ENCODE measurements at regions not wholly inside any gene's neighbourhood (a gene's known extent, or its start where the extent isn't known, plus 50 kb on each side); places are given as distances from the start of the nearest gene placed in this dataset.

DNA sequence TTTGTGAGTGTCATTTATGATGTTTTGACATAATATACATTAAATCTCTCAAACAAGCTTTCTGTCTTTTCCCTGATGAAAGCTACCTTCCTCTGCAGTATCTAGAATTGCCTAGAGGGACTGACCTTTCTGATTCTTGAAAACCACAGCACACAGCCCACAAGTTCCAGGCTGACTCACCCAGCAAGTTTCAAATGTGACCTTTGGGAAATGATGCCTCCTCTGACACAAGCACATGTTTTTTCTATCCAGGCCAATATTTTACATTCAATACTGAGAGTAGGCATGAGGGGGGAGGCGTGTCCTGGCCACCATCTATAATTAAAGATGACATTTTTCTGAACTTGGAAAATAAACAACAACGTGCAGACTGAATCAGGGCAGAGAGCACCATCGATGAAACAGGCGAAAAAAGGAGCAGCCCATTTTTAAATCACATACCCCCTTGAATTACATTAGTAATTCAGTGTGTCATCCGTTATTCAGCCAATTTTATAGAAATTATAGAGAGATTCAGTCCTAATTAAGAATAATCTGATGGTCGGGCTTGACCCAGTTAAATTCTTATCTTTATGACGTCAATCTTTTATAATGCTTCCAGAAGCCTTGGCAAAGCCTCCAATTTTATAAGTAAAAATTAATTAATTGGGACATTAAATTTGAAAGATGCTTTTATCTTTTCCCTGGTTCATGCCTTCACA is 292.6 kb upstream of the CDH11 start:
- H3K27me3 Mint-ChIP-seq (ENCODE audit: low read depth) = no peaks in the 10 kb centered on the region
- no peaks in the 10 kb centered on the region for H3K4me1 Mint-ChIP-seq (ENCODE audit: low read depth)
- POLR2A ChIA-PET = no interaction called here
- no peak overlapping the region for H3K4me3 Mint-ChIP-seq
- H3K9me3 Mint-ChIP-seq (ENCODE audit: insufficient read depth) = peaks cover 6% of the 10 kb centered on the region
- ATAC-seq (no peak), DNase-seq (no peak)
- CTCF ChIA-PET = no interaction called here
- no peaks in the 10 kb centered on the region for H3K36me3 Mint-ChIP-seq (ENCODE audit: low read depth)
- no peak overlapping the region for H3K27ac Mint-ChIP-seq

DNA sequence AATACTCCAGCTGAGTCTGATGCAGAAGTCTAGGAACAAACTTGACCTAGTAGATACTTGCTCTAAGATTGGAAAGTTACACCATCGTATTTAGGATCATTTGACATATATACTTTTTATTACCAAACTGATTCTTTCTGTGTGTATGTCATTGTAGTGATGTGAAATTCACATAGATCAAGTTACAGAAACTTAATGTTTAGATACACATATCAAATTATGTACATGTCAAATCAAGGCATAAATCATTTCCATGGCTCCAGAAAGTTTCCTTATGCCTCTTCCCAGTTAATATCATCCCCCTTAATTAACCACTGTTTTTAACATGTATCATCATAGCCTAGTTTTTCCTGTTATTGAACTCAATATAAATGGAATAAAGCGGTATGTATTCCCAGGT is 292.0 kb upstream of the CDH11 start:
- Mint-ChIP-seq H3K36me3 (ENCODE audit: low read depth) (no peaks in the 10 kb centered on the region), H3K27me3 (ENCODE audit: low read depth) (no peaks in the 10 kb centered on the region), H3K27ac (no peak overlapping the region), H3K4me1 (ENCODE audit: low read depth) (no peaks in the 10 kb centered on the region), H3K9me3 (ENCODE audit: insufficient read depth) (peaks cover 6% of the 10 kb centered on the region), H3K4me3 (no peak overlapping the region)
- DNase-seq (no peak), ATAC-seq (no peak)
- POLR2A ChIA-PET = no interaction called here
- CTCF ChIA-PET = no interaction called here

DNA sequence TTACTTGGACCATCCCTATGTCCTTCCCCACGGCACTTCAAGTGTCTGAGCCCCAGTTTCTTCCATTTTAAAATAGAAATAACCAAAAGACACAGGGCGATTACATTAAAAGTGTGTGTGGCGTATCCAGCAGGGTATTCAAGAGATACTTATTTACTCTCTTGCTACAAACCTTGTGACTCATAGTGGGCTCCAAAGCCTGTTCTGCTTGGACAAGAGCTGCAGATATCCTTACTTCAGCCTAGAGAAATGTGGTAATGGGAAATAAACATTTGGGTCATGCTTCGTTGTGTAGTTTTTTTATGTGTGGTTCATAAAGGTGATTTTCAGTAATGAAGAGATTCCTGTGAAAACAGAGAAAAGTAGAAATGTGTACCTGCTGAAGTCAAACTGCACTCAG is 288.9 kb upstream of the CDH11 start:
- Mint-ChIP-seq H3K27ac (no peak overlapping the region), H3K36me3 (ENCODE audit: low read depth) (no peaks in the 10 kb centered on the region), H3K27me3 (ENCODE audit: low read depth) (no peaks in the 10 kb centered on the region), H3K4me3 (no peak overlapping the region), H3K9me3 (ENCODE audit: insufficient read depth) (peaks cover 6% of the 10 kb centered on the region), H3K4me1 (ENCODE audit: low read depth) (no peaks in the 10 kb centered on the region)
- DNase-seq (no peak), ATAC-seq (no peak)
- ChIA-PET POLR2A (no interaction called here), CTCF (no interaction called here)

DNA sequence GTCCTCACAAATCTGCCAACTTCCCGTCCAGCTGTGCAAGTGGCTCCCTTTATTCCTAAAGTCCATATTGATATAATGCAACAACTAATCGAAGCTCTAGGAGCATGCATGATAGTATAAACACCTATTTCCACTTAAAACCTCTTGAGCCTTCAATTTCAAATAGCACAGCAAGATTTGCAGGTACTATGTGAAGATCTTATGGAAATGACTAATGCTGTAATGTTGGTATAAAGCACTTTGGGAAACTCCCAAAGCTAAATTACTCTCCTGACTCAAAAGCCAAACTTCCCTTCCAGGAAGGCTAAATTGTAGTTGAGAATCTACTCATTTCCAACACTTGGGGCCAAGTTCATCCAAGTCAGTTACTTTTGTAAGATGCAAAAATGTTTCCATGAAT is 287.6 kb upstream of the CDH11 start:
- ChIA-PET POLR2A (no interaction called here), CTCF (no interaction called here)
- H3K27ac Mint-ChIP-seq = no peak overlapping the region
- no peaks in the 10 kb centered on the region for H3K36me3 Mint-ChIP-seq (ENCODE audit: low read depth)
- DNase-seq (no peak), ATAC-seq (no peak)
- no peak overlapping the region for H3K4me3 Mint-ChIP-seq
- H3K4me1 Mint-ChIP-seq (ENCODE audit: low read depth) = no peaks in the 10 kb centered on the region
- no peaks in the 10 kb centered on the region for H3K27me3 Mint-ChIP-seq (ENCODE audit: low read depth)
- H3K9me3 Mint-ChIP-seq (ENCODE audit: insufficient read depth) = peaks cover 6% of the 10 kb centered on the region

DNA sequence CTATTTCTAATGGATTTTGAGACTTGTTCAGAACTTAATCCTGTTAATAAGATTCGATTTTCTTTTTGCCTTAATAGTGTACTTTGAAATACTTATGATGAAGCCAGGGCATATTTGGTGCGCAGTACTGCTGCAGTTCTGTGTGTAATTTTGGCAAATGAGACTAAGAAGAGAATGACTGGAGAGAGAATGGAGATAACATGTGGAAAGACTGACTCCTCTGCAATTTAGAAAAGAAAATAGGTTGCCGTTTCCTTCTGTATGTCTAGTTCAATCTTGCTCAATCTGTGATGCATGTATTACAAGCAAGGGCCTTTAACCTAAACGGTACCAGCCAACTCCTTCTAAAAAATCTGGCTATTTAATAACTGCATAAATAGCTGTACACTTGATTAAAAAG is 285.1 kb upstream of the CDH11 start:
- no peaks in the 10 kb centered on the region for H3K36me3 Mint-ChIP-seq (ENCODE audit: low read depth)
- H3K4me1 Mint-ChIP-seq (ENCODE audit: low read depth) = no peaks in the 10 kb centered on the region
- ChIA-PET CTCF (no interaction called here), POLR2A (no interaction called here)
- H3K27ac Mint-ChIP-seq = no peak overlapping the region
- no peaks in the 10 kb centered on the region for H3K27me3 Mint-ChIP-seq (ENCODE audit: low read depth)
- DNase-seq = no peak
- no peak for ATAC-seq
- no peak overlapping the region for H3K4me3 Mint-ChIP-seq
- H3K9me3 Mint-ChIP-seq (ENCODE audit: insufficient read depth) = no peaks in the 10 kb centered on the region

DNA sequence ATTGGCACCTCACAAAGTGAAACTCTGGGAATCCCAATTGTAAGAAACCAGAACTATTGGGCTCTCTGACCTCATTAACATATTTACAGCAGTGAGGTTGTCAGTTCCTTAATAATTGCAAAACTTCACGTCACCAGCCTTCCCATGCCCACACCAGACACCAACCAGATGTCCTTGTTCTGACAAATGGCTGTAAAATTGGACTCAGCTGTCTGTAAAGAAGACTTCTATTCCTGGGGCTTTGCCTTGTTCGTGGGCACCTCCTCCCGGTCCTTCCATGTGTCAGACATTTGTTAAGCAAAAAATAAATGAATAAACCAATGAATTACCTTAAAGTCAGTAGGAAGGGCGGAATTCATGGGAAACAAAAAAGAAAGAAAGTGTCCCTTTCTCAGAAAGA is 284.3 kb upstream of the CDH11 start:
- DNase-seq (no peak), ATAC-seq (no peak)
- H3K9me3 Mint-ChIP-seq (ENCODE audit: insufficient read depth) = no peaks in the 10 kb centered on the region
- no peaks in the 10 kb centered on the region for H3K36me3 Mint-ChIP-seq (ENCODE audit: low read depth)
- no peaks in the 10 kb centered on the region for H3K4me1 Mint-ChIP-seq (ENCODE audit: low read depth)
- H3K27me3 Mint-ChIP-seq (ENCODE audit: low read depth) = no peaks in the 10 kb centered on the region
- CTCF ChIA-PET = no interaction called here
- no peak overlapping the region for H3K27ac Mint-ChIP-seq
- no peak overlapping the region for H3K4me3 Mint-ChIP-seq
- POLR2A ChIA-PET = no interaction called here

DNA sequence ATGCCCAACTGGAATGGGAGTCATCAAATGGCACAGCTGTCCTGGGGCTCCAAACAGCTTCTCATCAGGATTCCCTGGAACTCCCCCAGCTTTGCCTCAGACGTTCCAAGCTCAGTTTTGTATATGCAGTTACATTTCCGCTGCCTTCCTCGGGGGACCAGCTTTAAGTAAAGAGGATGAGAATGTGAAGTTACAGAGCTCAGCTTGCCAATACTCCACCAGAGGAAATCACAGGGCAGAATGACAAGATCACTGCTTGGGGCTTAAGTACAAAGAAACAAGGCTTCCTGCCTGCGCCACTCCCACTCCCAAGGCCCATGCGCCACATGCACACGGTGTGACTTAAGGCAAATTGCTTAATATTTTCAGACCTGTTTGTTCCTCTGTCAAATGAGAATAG is 272.4 kb upstream of the CDH11 start:
- CTCF ChIA-PET = no interaction called here
- Mint-ChIP-seq H3K4me1 (ENCODE audit: low read depth) (no peaks in the 10 kb centered on the region), H3K4me3 (no peak overlapping the region), H3K27me3 (ENCODE audit: low read depth) (no peaks in the 10 kb centered on the region), H3K36me3 (ENCODE audit: low read depth) (no peaks in the 10 kb centered on the region), H3K27ac (no peak overlapping the region), H3K9me3 (ENCODE audit: insufficient read depth) (peaks cover 3% of the 10 kb centered on the region)
- no peak for ATAC-seq
- POLR2A ChIA-PET = no interaction called here
- DNase-seq = no peak

DNA sequence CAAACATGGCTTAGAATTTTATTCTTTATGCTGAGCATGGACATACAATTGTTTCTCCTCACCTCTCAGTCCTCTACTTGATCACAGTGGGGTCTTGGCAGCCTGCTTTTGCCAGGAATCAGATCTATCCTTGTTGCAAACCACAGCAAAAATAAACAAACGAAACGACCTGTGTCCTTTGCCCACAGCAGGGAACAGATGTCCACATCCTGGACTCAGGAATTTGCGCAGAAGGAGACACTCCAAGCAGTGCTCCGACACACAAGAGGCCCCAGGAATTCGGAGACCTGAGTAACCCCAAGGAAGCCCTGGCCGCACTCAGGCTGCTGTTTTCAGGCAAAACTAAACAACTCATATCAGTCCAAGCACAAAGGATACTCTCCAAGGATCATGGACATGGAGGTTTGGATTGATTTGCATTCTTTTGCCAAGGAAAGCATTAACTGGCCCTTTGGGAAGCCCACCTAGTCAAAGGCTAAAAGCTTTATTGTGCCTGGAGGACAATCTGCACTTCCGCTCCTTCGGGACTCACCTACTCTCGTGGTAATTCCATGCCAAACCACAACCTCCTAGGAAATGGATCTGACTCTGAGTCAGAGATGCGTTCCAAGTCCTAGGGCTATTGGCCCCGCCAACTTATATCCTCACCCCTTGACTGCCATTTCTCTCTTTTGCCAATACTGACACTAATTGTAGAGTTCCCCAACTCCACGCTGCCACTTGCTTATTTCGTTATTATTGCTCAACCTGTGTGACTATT is 271.1 kb upstream of the CDH11 start:
- peaks cover 6% of the 10 kb centered on the region for H3K9me3 Mint-ChIP-seq (ENCODE audit: insufficient read depth)
- H3K4me1 Mint-ChIP-seq (ENCODE audit: low read depth) = no peaks in the 10 kb centered on the region
- H3K36me3 Mint-ChIP-seq (ENCODE audit: low read depth) = no peaks in the 10 kb centered on the region
- no peak for DNase-seq
- ChIA-PET CTCF (no interaction called here), POLR2A (no interaction called here)
- no peak for ATAC-seq
- no peaks in the 10 kb centered on the region for H3K27me3 Mint-ChIP-seq (ENCODE audit: low read depth)
- no peak overlapping the region for H3K27ac Mint-ChIP-seq
- H3K4me3 Mint-ChIP-seq = no peak overlapping the region

DNA sequence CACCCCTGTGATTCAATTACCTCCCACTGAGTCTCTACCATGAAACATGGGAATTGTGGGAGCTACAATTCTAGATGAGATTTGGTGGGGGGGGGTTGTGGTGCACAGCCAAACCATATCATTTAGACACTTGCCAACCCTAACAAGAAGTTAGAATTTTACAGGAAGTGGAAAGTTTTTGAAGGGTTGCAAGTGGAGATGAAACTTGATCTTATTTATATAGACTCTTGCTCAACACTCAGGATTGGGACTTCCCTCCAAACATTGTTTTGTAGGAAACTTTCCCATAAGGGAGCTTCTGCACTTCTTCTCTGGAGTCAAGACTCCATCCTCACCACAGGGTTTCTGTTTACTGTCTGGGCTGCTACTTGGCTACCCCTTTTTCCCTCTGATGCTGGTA is 266.7 kb upstream of the CDH11 start:
- Mint-ChIP-seq H3K4me3 (no peak overlapping the region), H3K27me3 (ENCODE audit: low read depth) (no peaks in the 10 kb centered on the region), H3K27ac (no peak overlapping the region), H3K4me1 (ENCODE audit: low read depth) (no peaks in the 10 kb centered on the region), H3K36me3 (ENCODE audit: low read depth) (no peaks in the 10 kb centered on the region), H3K9me3 (ENCODE audit: insufficient read depth) (peaks cover 6% of the 10 kb centered on the region)
- POLR2A ChIA-PET = no interaction called here
- CTCF ChIA-PET = no interaction called here
- no peak for ATAC-seq
- DNase-seq = no peak

DNA sequence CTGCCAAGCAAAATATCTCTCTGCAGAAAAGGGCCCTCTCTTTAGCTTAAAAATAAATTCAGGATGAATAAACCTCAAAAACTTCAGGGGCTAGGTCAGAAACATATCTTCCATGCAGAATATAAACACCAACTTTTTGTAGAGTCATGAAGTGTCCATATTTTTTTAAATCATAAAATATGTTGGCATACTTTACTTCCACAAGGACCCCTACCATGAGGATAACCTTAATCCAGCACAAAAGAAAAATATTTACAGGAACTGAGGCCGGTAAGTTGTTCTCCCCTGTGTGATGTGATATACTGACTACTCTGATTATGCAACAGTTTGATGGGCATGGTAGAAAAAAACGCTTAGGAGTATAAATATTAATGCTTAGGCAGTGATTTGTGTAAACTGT is 264.8 kb upstream of the CDH11 start:
- Mint-ChIP-seq H3K9me3 (ENCODE audit: insufficient read depth) (peaks cover 11% of the 10 kb centered on the region), H3K27me3 (ENCODE audit: low read depth) (no peaks in the 10 kb centered on the region), H3K4me1 (ENCODE audit: low read depth) (no peaks in the 10 kb centered on the region), H3K4me3 (no peak overlapping the region), H3K27ac (no peak overlapping the region), H3K36me3 (ENCODE audit: low read depth) (no peaks in the 10 kb centered on the region)
- DNase-seq (no peak), ATAC-seq (no peak)
- ChIA-PET POLR2A (no interaction called here), CTCF (no interaction called here)

DNA sequence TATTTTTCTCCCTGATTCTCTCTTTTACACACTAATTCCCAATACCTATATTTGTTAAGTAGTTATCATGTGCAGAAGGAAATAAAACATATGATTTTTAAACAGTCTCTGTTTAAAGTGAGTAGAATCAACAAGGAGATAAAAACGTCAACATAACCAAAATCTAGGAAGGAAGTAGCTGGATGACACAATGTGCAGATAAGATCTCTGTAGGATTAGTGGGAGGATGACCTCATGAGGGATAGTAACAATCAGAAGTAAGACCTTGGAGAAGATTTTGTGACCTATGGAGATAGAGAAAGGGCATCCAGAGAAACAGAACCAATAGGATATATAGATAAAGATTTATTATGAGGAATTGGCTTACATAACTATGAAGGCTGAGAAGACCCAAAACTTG is 262.6 kb upstream of the CDH11 start:
- CTCF ChIA-PET = no interaction called here
- Mint-ChIP-seq H3K4me3 (no peak overlapping the region), H3K9me3 (ENCODE audit: insufficient read depth) (peaks cover 9% of the 10 kb centered on the region), H3K4me1 (ENCODE audit: low read depth) (no peaks in the 10 kb centered on the region), H3K27ac (no peak overlapping the region), H3K27me3 (ENCODE audit: low read depth) (no peaks in the 10 kb centered on the region), H3K36me3 (ENCODE audit: low read depth) (no peaks in the 10 kb centered on the region)
- POLR2A ChIA-PET = no interaction called here
- ATAC-seq (no peak), DNase-seq (no peak)

DNA sequence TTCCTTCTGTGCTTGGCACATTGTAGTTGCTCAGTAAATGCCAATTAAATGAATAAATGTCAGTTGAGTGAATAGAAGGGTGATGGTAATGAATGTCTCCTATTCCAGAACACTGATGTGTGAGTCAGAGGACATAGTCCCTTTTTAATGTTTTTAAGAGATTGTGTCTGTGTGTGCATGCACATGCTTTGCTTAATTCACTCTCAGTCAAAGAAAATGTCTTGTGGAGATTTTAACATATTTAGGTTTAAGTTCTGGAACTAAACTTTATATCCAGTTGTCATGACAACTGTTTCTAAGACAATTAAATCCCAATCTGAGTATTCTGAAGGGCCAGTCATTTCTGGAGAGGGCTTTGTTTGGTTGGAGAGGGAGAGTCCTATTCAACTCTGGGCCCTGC is 255.3 kb upstream of the CDH11 start:
- peaks cover 4% of the 10 kb centered on the region for H3K9me3 Mint-ChIP-seq (ENCODE audit: insufficient read depth)
- no peaks in the 10 kb centered on the region for H3K36me3 Mint-ChIP-seq (ENCODE audit: low read depth)
- ATAC-seq = no peak
- CTCF ChIA-PET = no interaction called here
- H3K4me1 Mint-ChIP-seq (ENCODE audit: low read depth) = no peaks in the 10 kb centered on the region
- no peak for DNase-seq
- POLR2A ChIA-PET = no interaction called here
- H3K27ac Mint-ChIP-seq = no peak overlapping the region
- H3K27me3 Mint-ChIP-seq (ENCODE audit: low read depth) = no peaks in the 10 kb centered on the region
- H3K4me3 Mint-ChIP-seq = no peak overlapping the region

DNA sequence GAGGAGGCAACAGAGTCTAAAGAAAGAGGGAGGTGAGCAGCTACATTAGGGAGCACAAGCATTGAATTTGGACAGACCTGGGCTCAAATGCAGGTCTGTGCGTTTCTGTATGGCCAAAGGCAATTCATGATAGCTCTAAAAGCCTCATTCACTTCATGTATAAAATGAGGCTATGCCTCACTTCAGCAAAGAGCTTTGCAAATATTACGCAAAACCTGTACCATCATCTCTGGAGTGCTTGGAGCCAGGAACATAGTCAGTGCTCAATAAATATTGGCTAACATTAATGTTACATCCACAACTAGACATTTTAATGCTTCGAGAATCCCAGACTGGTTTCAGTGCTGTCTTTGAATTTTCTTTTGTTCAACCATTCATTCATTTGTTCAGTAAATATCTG is 254.7 kb upstream of the CDH11 start:
- ATAC-seq = no peak
- H3K9me3 Mint-ChIP-seq (ENCODE audit: insufficient read depth) = no peaks in the 10 kb centered on the region

More for the DNA sequence above, 254.7 kb upstream of the CDH11 start:
- CTCF ChIA-PET = no interaction called here
- no peak for DNase-seq
- POLR2A ChIA-PET = no interaction called here
- H3K27ac Mint-ChIP-seq = no peak overlapping the region
- H3K36me3 Mint-ChIP-seq (ENCODE audit: low read depth) = no peaks in the 10 kb centered on the region
- no peaks in the 10 kb centered on the region for H3K27me3 Mint-ChIP-seq (ENCODE audit: low read depth)
- H3K4me3 Mint-ChIP-seq = no peak overlapping the region
- H3K4me1 Mint-ChIP-seq (ENCODE audit: low read depth) = no peaks in the 10 kb centered on the region

Data from activated CD8-positive, alpha-beta T cell treated with anti-CD3 and anti-CD28 coated beads, Interleukin-2, amount 10 ng/mL, durations not matched to agents 7 days and 5 days (primary cell).